PFSK-1 (cell line): ENCODE measurements at regions not wholly inside any gene's neighbourhood (a gene's known extent, or its start where the extent isn't known, plus 50 kb on each side); places are given as distances from the start of the nearest gene placed in this dataset.

Experiments
- FOXP2 ChIP-seq: optimal IDR thresholded peaks from 2 replicates; pipeline ENCODE3; 2011; ENCODE audit warnings: borderline replicate concordance, control low read depth, inconsistent platforms; ENCODE audit not compliant: insufficient read depth; ENCODE audit errors: extremely low read length, extremely low read depth
- POLR2AphosphoS5 ChIP-seq: IDR thresholded peaks from 2 replicates; pipeline ENCODE4 v1.6.1; 2012; ENCODE audit warnings: low read depth, mild to moderate bottlenecking, control low read depth, low read length, moderate library complexity
- REST ChIP-seq, 2 experiments: IDR thresholded peaks; 2 replicates each; pipeline versions ENCODE4 v1.6.1 to v1.8.0; 2011 to 2012; ENCODE audit warnings: low read depth in 2 of 2, low read length in 2 of 2, control low read depth in 1 of 2, inconsistent platforms in 1 of 2, mild to moderate bottlenecking in 1 of 2, moderate library complexity in 1 of 2; ENCODE audit not compliant: insufficient read depth in 1 of 2
- SIN3A ChIP-seq: IDR thresholded peaks from 2 replicates; pipeline ENCODE4 v1.6.1; 2012; ENCODE audit warnings: mild to moderate bottlenecking, low read length, moderate library complexity, borderline replicate concordance; ENCODE audit not compliant: insufficient read depth
- TAF1 ChIP-seq: IDR thresholded peaks from 2 replicates; pipeline ENCODE4 v1.6.1; 2012; ENCODE audit warnings: low read length, control low read depth, borderline replicate concordance; ENCODE audit not compliant: insufficient read depth

- TF ChIP-seq POLR2AphosphoS5: no peak
- no peak for TF ChIP-seq REST (IDR thresholded peaks at IDR 0.05; ENCODE audit: insufficient read depth in 1 of 2, low read depth in 2 of 2, low read length in 2 of 2)
- no peak for TF ChIP-seq SIN3A
- no peak for TF ChIP-seq FOXP2
- no peak for TF ChIP-seq TAF1
Observed at GRCh38 chr14:59081720-59082119, 106.7 kb upstream of the DAAM1 start.

- TF ChIP-seq SIN3A (no peak), TAF1 (no peak), FOXP2 (no peak), REST (IDR thresholded peaks at IDR 0.05; ENCODE audit: insufficient read depth in 1 of 2, low read depth in 2 of 2, low read length in 2 of 2) (no peak), POLR2AphosphoS5 (no peak)
Observed at GRCh38 chr14:59085207-59085739, 103.2 kb upstream of the DAAM1 start.

- no peak for TF ChIP-seq REST (IDR thresholded peaks at IDR 0.05; ENCODE audit: insufficient read depth in 1 of 2, low read depth in 2 of 2, low read length in 2 of 2)
- TF ChIP-seq POLR2AphosphoS5: no peak
- TF ChIP-seq SIN3A: no peak
- TF ChIP-seq TAF1: no peak
- TF ChIP-seq FOXP2: no peak
Observed at GRCh38 chr14:59086241-59086882, 102.1 kb upstream of the DAAM1 start.

GRCh38 chr14:59087240-59087639 is 101.2 kb upstream of the DAAM1 start:
- TF ChIP-seq FOXP2: no peak
- TF ChIP-seq POLR2AphosphoS5: no peak
- no peak for TF ChIP-seq SIN3A
- TF ChIP-seq TAF1: no peak
- no peak for TF ChIP-seq REST (IDR thresholded peaks at IDR 0.05; ENCODE audit: insufficient read depth in 1 of 2, low read depth in 2 of 2, low read length in 2 of 2)
